ENCODE measurements at regions not wholly inside any gene's neighbourhood (a gene's known extent, or its start where the extent isn't known, plus 50 kb on each side); places are given as distances from the start of the nearest gene placed in this dataset.

DNA sequence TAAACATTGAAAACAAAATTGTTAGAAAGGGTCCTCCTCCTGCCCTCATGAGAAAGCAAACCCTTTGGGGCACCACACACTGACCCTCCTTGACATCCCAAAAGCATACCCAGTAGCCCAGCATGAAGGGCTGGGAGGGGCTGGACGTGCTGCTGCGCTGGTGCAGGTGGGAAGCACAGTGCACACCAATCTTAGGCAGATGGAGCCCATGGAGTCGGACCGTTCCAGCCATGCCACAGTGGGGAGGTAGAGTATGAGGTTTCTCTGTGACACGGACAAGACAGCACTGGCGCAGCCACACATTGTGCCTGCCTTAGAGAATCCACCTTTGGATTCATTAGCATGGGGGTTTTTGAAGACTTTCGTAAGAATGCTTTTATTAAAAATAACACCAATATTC, 544.2 kb upstream of the FRG1 start:
- no peaks in the 10 kb centered on the region for H3K27me3 ChIP-seq (ENCODE audit: low read depth, low read length)
- H2AFZ ChIP-seq (ENCODE audit: low read depth, low read length), result no peak overlapping the region
- H3K9me3 ChIP-seq (ENCODE audit: insufficient read depth, low read length), result no peaks in the 10 kb centered on the region
- H3K27ac ChIP-seq (ENCODE audit: low read length), result no peak overlapping the region
- no peak overlapping the region for H3K4me2 ChIP-seq (ENCODE audit: low read length)
- no peaks in the 10 kb centered on the region for H3K79me2 ChIP-seq (ENCODE audit: low read length)
- H3K4me3 ChIP-seq (ENCODE audit: low read length), result no peak overlapping the region
- no peak overlapping the region for H3K9ac ChIP-seq (ENCODE audit: low read length)
- no peaks in the 10 kb centered on the region for H4K20me1 ChIP-seq (ENCODE audit: insufficient read depth, low read length)
- TF ChIP-seq, protein P1, sequence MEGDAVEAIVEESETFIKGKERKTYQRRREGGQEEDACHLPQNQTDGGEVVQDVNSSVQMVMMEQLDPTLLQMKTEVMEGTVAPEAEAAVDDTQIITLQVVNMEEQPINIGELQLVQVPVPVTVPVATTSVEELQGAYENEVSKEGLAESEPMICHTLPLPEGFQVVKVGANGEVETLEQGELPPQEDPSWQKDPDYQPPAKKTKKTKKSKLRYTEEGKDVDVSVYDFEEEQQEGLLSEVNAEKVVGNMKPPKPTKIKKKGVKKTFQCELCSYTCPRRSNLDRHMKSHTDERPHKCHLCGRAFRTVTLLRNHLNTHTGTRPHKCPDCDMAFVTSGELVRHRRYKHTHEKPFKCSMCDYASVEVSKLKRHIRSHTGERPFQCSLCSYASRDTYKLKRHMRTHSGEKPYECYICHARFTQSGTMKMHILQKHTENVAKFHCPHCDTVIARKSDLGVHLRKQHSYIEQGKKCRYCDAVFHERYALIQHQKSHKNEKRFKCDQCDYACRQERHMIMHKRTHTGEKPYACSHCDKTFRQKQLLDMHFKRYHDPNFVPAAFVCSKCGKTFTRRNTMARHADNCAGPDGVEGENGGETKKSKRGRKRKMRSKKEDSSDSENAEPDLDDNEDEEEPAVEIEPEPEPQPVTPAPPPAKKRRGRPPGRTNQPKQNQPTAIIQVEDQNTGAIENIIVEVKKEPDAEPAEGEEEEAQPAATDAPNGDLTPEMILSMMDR (IDR thresholded peaks at IDR 0.05; ENCODE audit: low read depth, low read length), result no peak
- no peak for TF ChIP-seq EZH2phosphoT487 (IDR thresholded peaks at IDR 0.05; ENCODE audit: low read depth)
- H3K36me3 ChIP-seq (replicated peaks; ENCODE audit: low read depth, low read length), result no peaks in the 10 kb centered on the region
- H3K4me1 ChIP-seq (ENCODE audit: low read length), result no peaks in the 10 kb centered on the region

DNA sequence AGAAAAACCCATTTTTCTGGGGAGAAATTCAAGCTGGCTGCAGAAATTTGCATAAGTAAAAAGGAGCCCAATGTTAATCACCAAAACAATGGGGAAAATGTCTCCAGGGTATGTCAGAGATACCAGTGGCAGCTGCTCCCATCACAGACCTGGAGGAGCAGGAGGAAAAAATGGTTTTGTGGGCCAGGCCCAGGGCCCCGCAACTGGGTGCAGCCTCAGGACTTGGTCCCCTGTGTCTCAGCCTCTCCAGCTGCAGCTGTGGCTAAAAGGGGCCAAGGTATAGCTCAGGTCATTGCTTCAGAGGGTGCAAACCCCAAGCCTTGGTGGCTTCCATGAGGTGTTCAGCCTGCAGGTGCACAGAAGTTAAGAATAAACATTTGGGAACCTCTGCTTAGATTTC, 536.4 kb upstream of the FRG1 start:
- no peak overlapping the region for H3K27ac ChIP-seq (ENCODE audit: low read length)
- no peak overlapping the region for H3K4me3 ChIP-seq (ENCODE audit: low read length)
- H4K20me1 ChIP-seq (ENCODE audit: insufficient read depth, low read length), result no peaks in the 10 kb centered on the region
- no peak overlapping the region for H2AFZ ChIP-seq (ENCODE audit: low read depth, low read length)
- no peaks in the 10 kb centered on the region for H3K9me3 ChIP-seq (ENCODE audit: insufficient read depth, low read length)
- H3K4me2 ChIP-seq (ENCODE audit: low read length), result no peak overlapping the region
- no peaks in the 10 kb centered on the region for H3K79me2 ChIP-seq (ENCODE audit: low read length)
- H3K4me1 ChIP-seq (ENCODE audit: low read length), result no peaks in the 10 kb centered on the region
- no peaks in the 10 kb centered on the region for H3K27me3 ChIP-seq (ENCODE audit: low read depth, low read length)
- H3K36me3 ChIP-seq (replicated peaks; ENCODE audit: low read depth, low read length), result no peaks in the 10 kb centered on the region
- H3K9ac ChIP-seq (ENCODE audit: low read length), result no peak overlapping the region
- no peak for TF ChIP-seq EZH2phosphoT487 (IDR thresholded peaks at IDR 0.05; ENCODE audit: low read depth)
- TF ChIP-seq, protein P1 (IDR thresholded peaks at IDR 0.05; ENCODE audit: low read depth, low read length), result no peak

DNA sequence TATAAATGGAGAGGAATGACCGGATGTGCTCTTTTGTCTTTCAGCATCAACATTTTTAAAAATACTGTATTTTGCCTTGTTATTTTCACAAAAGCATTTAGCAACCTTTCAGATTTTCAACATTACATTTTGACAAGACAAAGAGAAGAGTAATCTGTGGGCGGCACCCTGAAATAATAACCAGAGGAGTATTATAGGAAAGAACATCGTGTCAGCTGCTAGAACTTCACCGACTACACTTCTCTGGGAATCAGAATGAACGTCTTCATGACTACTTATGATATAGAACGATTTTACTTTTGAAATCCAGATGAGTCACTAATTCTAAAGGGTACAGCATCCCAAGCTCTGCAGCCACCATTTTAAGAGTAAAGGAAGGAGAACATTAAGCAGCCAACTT, 531.5 kb upstream of the FRG1 start:
- H2AFZ ChIP-seq (ENCODE audit: low read depth, low read length), result no peak overlapping the region
- no peak overlapping the region for H3K27ac ChIP-seq (ENCODE audit: low read length)
- H3K79me2 ChIP-seq (ENCODE audit: low read length), result no peaks in the 10 kb centered on the region
- no peak overlapping the region for H3K4me3 ChIP-seq (ENCODE audit: low read length)
- no peaks in the 10 kb centered on the region for H4K20me1 ChIP-seq (ENCODE audit: insufficient read depth, low read length)
- H3K9ac ChIP-seq (ENCODE audit: low read length), result no peak overlapping the region
- TF ChIP-seq, protein P1 (IDR thresholded peaks at IDR 0.05; ENCODE audit: low read depth, low read length), result no peak
- no peak for TF ChIP-seq EZH2phosphoT487 (IDR thresholded peaks at IDR 0.05; ENCODE audit: low read depth)
- H3K27me3 ChIP-seq (ENCODE audit: low read depth, low read length), result no peaks in the 10 kb centered on the region
- H3K9me3 ChIP-seq (ENCODE audit: insufficient read depth, low read length), result no peaks in the 10 kb centered on the region
- no peaks in the 10 kb centered on the region for H3K36me3 ChIP-seq (replicated peaks; ENCODE audit: low read depth, low read length)
- no peak overlapping the region for H3K4me2 ChIP-seq (ENCODE audit: low read length)
- H3K4me1 ChIP-seq (ENCODE audit: low read length), result no peaks in the 10 kb centered on the region

DNA sequence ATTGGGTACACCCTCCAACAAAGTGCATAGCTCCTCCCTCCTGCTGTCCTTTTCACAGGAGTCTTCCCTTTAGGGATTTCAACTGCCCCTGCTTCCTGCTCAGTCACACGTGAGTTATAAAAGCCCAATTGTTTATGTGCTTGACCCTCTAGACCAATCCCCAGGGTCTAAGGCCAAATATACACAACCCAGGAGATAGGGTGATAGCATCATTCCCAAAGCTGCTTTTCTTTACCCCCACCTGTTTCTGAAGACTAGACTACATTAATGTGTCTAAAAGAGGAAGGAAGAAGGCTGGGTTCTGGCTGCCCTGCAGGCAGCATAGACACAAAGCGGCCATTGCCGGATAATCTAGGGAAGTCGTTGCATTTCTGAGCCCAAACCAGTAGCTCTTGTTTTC, 526.7 kb upstream of the FRG1 start:
- no peak overlapping the region for H3K4me3 ChIP-seq (ENCODE audit: low read length)

More for the DNA sequence above, 526.7 kb upstream of the FRG1 start:
- no peak overlapping the region for H3K9ac ChIP-seq (ENCODE audit: low read length)
- H3K36me3 ChIP-seq (replicated peaks; ENCODE audit: low read depth, low read length), result no peaks in the 10 kb centered on the region
- H3K27me3 ChIP-seq (ENCODE audit: low read depth, low read length), result no peaks in the 10 kb centered on the region
- no peaks in the 10 kb centered on the region for H3K79me2 ChIP-seq (ENCODE audit: low read length)
- H2AFZ ChIP-seq (ENCODE audit: low read depth, low read length), result no peak overlapping the region
- no peak overlapping the region for H3K27ac ChIP-seq (ENCODE audit: low read length)
- H3K4me2 ChIP-seq (ENCODE audit: low read length), result no peak overlapping the region
- TF ChIP-seq, protein P1 (IDR thresholded peaks at IDR 0.05; ENCODE audit: low read depth, low read length), result no peak
- no peak for TF ChIP-seq EZH2phosphoT487 (IDR thresholded peaks at IDR 0.05; ENCODE audit: low read depth)
- no peaks in the 10 kb centered on the region for H3K9me3 ChIP-seq (ENCODE audit: insufficient read depth, low read length)
- H3K4me1 ChIP-seq (ENCODE audit: low read length), result no peaks in the 10 kb centered on the region
- no peaks in the 10 kb centered on the region for H4K20me1 ChIP-seq (ENCODE audit: insufficient read depth, low read length)
